SU-DHL-6 (cell line): ENCODE measurements at regions not wholly inside any gene's neighbourhood (a gene's known extent, or its start where the extent isn't known, plus 50 kb on each side); places are given as distances from the start of the nearest gene placed in this dataset.

Source experiments
- EZH2phosphoT487 ChIP-seq: fragments of 200-600 bp; sonication (generic), shearing (Covaris generic); conservative IDR thresholded peaks from 2 replicates; pipeline ENCODE4 v1.6.1; 2018; ENCODE audit warnings: mild to moderate bottlenecking, antibody characterized with exemption, low read length, moderate library complexity, mixed read lengths
- TF ChIP-seq, protein P1 (sequence below): fragments of 200-600 bp; sonication (generic); IDR thresholded peaks from one replicate; pipeline ENCODE4 v1.5.1; 2017; ENCODE audit warnings: antibody characterized with exemption, mild to moderate bottlenecking, low read length, moderate library complexity; ENCODE audit not compliant: insufficient read depth, poor library complexity, severe bottlenecking

DNA sequence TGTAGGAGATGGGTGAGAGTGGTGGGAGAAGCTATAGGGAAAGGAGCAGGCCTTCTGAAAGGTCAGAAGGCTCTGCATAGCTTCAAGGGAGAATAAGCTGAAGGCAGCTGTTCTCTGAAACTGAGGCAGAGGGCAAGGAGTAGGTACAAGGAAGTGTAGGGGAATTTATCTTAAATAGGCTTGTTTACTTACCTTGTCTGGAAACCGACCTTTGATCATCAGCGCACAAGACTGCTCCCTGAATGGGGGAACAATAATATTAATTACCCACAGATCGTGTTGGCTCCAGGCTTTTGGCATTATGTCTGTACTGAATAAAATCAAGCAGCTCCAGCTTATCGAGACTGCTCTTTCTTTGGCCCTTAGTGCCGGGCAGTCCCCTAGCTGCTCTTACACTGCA, 175.5 kb upstream of the MAGEB16 start:
- TF ChIP-seq, protein P1, sequence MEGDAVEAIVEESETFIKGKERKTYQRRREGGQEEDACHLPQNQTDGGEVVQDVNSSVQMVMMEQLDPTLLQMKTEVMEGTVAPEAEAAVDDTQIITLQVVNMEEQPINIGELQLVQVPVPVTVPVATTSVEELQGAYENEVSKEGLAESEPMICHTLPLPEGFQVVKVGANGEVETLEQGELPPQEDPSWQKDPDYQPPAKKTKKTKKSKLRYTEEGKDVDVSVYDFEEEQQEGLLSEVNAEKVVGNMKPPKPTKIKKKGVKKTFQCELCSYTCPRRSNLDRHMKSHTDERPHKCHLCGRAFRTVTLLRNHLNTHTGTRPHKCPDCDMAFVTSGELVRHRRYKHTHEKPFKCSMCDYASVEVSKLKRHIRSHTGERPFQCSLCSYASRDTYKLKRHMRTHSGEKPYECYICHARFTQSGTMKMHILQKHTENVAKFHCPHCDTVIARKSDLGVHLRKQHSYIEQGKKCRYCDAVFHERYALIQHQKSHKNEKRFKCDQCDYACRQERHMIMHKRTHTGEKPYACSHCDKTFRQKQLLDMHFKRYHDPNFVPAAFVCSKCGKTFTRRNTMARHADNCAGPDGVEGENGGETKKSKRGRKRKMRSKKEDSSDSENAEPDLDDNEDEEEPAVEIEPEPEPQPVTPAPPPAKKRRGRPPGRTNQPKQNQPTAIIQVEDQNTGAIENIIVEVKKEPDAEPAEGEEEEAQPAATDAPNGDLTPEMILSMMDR, result no peak
- no peak for TF ChIP-seq EZH2phosphoT487
